PFSK-1 (cell line): ENCODE measurements at regions not wholly inside any gene's neighbourhood (a gene's known extent, or its start where the extent isn't known, plus 50 kb on each side); places are given as distances from the start of the nearest gene placed in this dataset.

ENCODE experiments used
- POLR2AphosphoS5 ChIP-seq: IDR thresholded peaks from 2 replicates; pipeline ENCODE4 v1.6.1; 2012; ENCODE audit warnings: low read depth, mild to moderate bottlenecking, control low read depth, low read length, moderate library complexity
- SIN3A ChIP-seq: IDR thresholded peaks from 2 replicates; pipeline ENCODE4 v1.6.1; 2012; ENCODE audit warnings: mild to moderate bottlenecking, low read length, moderate library complexity, borderline replicate concordance; ENCODE audit not compliant: insufficient read depth
- TAF1 ChIP-seq: IDR thresholded peaks from 2 replicates; pipeline ENCODE4 v1.6.1; 2012; ENCODE audit warnings: low read length, control low read depth, borderline replicate concordance; ENCODE audit not compliant: insufficient read depth

DNA sequence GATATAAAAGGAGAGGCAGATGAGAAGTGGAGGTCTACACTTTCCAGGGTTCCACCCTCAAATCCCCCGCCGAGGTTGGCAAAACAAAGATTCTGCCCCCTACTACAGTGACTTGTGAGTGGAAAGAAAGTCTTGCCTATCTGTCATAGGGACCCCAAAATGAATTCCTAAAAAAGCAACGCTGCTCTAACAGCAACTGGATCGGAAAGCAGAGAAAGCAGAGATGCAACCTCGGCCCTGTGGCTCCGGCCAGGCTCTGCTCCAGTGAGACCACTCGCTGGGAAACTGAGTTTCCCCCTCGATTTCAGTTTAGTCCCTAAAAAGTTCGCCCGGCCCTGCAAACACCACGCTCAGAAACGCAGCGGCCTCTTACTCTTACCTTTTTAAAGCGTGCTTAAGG lies 297.9 kb upstream of the NFE2L3 start:
- TF ChIP-seq SIN3A: no peak
- TF ChIP-seq POLR2AphosphoS5: no peak
- no peak for TF ChIP-seq TAF1
